ENCODE measurements at regions not wholly inside any gene's neighbourhood (a gene's known extent, or its start where the extent isn't known, plus 50 kb on each side); places are given as distances from the start of the nearest gene placed in this dataset.

- DNase-seq, result no peak
Measured at GRCh38 chr12:116461060-116461459, 98.1 kb upstream of the MAP1LC3B2 start.

DNA sequence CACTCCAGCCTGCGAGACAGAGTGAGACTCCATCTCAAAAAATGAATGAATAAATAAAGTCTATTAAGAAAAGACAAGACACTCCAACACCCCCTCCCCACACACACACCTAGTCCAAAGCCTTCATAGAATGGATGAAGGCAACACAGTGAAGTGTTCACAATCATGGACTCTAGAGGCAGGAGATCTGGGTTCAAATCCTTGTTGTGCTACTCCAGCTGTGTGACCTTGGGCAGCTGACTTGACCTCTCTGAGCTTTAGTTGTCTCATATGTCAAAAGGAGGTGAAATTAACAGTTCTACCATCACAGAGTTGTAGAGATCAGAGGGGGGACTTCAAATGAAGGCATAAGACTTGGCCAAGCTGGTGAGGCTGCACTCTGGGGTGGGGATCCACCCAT, 95.8 kb upstream of the MAP1LC3B2 start:
- no peak for DNase-seq

DNA sequence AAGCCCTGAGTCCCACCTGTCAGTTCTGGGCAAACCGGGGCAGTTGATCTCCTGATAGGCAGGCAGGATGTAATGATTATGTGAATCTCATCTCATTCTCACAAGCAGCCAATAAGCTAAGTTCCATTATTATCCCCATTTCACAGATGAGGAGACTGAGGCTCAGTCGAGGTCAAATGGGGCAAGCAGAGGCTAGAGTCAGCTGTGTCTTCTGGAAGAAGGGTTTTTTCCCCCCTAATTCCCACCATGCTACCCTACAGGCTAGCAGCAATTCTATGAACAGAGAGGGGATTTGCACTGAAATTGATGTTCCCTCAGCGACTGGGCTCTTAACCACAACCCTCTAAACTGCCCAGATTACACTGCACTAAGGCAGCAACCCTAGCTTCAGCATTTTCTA, 93.8 kb upstream of the MAP1LC3B2 start:
- DNase-seq, result no peak

GRCh38 chr12:116465856-116466255, 93.3 kb upstream of the MAP1LC3B2 start:
- no peak for DNase-seq

- DNase-seq, result no peak
Measured at GRCh38 chr12:116466536-116466935, 92.6 kb upstream of the MAP1LC3B2 start.

DNA sequence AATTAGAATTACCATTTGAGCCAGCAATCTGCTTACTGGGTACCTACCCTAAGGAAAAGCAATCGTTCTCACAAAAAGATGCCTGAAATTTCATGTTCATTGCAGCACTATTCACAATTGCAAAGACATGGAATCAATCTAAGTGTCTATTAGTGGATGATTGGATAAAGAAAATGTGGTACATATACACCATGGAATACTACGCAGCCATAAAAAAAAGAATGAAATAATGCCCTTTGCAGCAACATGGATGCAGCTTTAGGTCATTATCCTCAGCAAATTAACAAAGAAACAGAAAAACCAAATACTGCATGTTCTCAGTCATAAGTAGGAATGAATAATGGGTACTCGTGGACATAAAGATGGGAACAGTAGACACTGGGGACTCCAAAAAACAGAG, 89.8 kb upstream of the MAP1LC3B2 start:
- DNase-seq, result no peak

GRCh38 chr12:116471544-116471943, 87.6 kb upstream of the MAP1LC3B2 start:
- DNase-seq, result no peak

- no peak for DNase-seq
Measured at GRCh38 chr12:116472193-116472592, 87.0 kb upstream of the MAP1LC3B2 start.

DNA sequence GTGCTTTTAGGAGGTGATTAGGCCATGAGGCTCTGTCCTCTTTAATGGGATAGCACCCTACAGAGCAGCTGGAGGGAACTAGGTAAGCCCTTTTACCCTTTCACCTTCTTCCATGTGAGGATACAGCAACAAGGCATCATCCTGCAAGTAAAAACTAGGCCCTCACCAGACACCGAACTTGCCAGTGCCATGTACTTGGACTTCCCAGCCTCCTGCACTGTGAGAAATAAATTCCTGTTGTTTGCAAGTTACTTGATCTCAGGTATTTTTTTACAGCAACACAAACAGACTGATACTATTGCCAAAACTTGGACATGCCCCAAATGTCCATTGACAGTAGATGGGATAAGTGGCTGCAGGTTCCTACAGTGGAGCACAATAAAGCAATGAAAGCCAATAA, 85.8 kb upstream of the MAP1LC3B2 start:
- no peak for DNase-seq

GRCh38 chr12:116474331-116474730, 84.8 kb upstream of the MAP1LC3B2 start:
- no peak for DNase-seq

- DNase-seq, result no peak
Measured at GRCh38 chr12:116474899-116475298, 84.3 kb upstream of the MAP1LC3B2 start.

DNA sequence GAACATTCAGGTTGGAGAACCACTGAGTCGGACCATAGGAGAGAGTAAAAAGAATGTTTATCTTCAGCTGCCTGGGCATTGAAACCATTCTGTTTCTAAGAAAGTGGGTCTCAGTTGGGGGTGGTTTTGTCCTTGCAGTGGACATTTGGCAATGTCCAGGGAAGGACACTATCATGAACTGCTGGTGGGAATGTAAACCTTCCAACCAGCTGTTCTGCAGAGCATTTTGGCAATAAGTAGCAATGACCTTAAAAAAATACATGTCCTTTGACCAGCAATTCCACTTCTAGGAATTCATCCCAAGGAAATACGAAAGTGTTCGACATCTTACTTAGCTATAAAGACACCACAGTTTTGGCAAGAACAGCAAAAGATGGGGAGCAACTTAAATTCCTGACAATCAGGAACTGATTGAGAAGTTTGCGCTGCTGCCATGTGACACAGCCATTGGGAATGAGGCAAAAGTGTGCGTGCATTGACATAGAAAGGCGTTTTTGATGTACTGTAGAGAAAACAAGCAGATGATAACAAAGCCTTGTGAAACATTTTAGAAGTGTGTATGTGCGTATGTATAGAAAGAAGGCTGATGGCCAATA, 82.9 kb upstream of the MAP1LC3B2 start:
- no peak for DNase-seq

GRCh38 chr12:116478243-116478773, 80.9 kb upstream of the MAP1LC3B2 start:
- DNase-seq, result no peak

DNA sequence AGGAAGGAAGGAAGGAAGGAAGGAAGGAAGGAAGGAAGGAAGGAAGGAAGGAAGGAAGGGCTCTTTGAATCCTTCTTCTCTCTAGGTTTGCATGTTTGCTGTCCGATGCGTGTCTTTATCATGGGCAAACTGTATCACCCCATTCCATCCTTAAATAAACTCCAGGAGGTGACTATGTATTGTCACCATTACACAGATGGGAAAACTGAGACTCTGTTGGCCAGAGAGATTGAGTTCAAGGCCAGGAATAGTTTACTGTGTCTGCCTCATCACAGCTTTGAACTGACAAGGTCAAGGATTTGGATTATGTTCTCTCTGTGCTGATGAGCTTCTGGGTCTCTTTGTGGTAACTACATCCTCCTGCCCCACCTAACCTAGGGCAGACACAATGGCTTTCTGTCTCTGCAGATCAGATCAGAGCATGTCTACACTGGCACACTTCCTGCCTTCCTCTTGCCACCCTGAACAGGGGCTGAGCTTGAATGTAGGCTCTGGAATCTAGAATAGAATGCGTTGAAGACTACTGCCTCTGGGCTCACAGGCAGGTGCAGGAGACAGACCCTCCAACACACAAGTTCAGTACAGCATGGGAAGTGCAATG, 78.9 kb upstream of the MAP1LC3B2 start:
- DNase-seq, result no peak

DNA sequence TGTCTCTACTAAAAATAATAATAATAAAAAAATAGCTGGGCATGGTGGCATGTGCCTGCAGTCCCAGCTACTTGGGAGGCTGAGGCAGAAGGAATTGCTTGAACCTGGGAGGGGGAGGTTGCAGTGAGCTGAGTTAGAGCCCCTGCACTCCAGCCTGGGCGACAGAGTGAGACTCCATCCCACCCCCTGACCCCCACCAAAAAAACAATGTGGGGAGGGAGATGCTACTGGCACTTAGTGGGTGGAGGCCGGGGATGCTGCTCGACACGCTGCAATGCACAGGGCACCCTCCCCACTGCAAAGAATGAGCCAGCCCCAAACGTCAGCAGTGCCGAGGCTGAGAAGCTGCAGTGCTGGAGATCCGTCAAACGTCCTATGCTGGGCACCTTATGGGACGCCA, 77.5 kb upstream of the MAP1LC3B2 start:
- no peak for DNase-seq

DNA sequence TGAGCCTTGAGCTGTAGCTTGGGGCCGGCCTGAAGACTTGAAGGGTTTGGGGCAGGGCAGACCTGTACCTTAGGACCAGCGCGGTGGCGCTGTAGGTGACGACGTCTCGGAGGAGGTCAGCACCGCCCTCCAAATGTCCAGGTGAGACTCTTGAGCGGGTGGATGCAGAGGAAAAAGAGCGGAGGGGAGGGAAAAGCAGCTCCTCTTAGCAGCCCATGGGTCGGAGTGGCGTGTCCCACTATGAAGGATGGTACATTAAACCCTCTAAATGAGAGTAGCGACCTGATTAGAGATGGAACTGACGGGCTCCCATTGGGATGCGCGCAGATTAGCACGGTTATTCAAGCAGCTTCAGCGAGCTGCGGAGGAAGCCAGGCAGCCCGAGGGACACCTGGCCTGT, 77.0 kb upstream of the MAP1LC3B2 start:
- DNase-seq, result no peak

DNA sequence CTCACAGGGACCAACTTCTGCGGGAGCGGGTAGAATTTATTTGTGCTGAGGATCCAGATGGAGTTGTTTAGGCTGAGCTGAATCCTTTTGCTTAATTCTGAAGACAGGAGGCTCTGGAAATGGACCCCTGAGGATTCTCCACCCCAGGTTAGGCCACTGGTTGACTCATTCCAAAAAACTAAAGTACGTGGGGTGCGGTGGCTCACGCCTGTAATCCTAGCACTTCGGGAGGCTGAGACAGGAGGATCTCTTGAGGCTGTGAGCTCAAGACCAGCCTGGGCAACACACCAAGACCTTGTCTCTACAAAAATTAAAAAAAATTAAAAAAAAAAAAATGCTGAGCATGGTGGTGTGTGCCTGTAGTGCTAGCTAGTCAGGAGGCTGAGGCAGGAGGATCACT, 76.3 kb upstream of the MAP1LC3B2 start:
- no peak for DNase-seq

- DNase-seq, result no peak
Measured at GRCh38 chr12:116483959-116484750, 75.0 kb upstream of the MAP1LC3B2 start.

GRCh38 chr12:116484807-116485206, 74.4 kb upstream of the MAP1LC3B2 start:
- DNase-seq, result no peak

DNA sequence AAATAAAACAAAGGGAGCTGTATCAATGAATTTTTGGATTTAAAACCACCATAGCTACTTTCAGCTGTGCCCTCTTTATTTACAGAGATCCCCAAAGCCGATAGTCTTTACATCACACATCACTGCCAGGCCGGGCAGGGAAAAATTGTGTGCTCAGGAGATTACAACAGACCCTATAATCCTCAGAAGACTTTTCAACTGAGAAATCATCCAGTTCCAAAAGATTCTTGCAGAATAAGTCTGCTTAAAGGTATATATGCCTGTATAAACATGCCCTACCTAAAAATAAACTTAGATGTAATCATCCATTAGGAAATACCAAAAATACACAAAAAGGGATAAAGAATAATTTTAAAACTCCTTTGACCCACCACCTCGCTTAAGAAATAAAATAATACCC, 70.1 kb upstream of the MAP1LC3B2 start:
- DNase-seq, result no peak

GRCh38 chr12:116490471-116490870, 68.7 kb upstream of the MAP1LC3B2 start:
- DNase-seq, result no peak

DNA sequence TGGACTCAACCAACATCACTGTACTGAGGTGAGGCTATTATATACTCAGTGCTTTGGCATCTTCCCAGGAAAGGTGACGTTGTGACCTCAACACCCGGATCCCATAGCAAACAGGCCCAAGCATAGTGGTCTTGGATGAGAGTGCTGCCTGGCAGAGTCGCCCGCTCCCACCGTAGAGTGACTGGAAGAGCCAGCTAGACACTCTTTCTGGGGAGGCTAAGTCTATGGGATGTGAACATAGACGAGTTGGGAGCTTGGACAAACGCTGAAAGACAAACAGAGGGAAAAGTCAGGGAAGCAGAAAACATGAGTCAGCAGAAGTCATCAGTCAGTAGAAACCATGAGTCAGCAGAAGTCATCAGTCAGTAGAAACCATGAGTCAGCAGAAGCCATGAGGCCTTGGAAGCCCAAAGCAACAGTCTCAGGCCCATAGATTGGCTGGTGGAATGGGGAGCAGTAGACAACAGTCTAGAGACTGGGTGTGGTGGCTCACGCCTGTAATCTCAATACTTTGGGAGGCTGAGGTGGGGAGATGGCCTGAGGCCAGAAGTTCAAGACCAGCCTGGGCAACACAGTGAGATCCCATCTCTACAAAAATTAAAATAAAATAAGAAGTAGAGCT, 66.4 kb upstream of the MAP1LC3B2 start:
- DNase-seq, result peak; percentile 7

DNA sequence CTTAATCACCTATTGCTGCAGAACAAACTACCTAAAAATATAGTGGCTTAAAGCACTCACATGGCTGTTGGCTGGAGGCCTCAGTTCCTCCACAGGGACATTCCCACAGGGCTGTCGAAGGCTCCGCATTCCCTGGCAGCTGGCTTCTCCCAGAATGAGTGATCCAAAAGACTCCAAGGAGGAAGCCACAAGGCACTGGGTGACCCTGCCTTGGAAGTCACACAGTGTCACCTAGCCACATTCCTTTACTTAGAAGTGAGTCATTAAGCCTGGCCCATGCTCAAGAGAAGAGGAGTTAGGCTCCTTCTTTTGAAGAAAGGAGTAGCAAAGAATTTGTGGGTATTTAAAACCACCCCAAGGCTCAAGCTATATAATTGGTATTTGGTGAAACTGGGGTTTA, 63.9 kb upstream of the MAP1LC3B2 start:
- no peak for DNase-seq

Data from stimulated activated CD4-positive, alpha-beta T cell treated with anti-CD3 and anti-CD28 coated beads, Interleukin-15, amount 100 ng/mL, for 24 hours (primary cell).